Fibroblast of lung (primary cell): ENCODE measurements at regions not wholly inside any gene's neighbourhood (a gene's known extent, or its start where the extent isn't known, plus 50 kb on each side); places are given as distances from the start of the nearest gene placed in this dataset.

ENCODE experiments used
- EZH2 ChIP-seq: IDR thresholded peaks from 2 replicates; pipeline ENCODE4 v1.5.1; 2012; ENCODE audit warnings: low read length, control low read depth, mild to moderate bottlenecking; ENCODE audit errors: missing control alignments
- TF ChIP-seq, protein P1 (sequence below), 2 donors: IDR thresholded peaks in 1 of 2; conservative IDR thresholded peaks in 1 of 2; 1 replicate in 1 of 2; 2 replicates in 1 of 2; pipeline ENCODE4 v1.5.1; 2011 to 2012; ENCODE audit warnings: low read length in 2 of 2, control low read depth in 1 of 2, inconsistent platforms in 1 of 2, low read depth in 1 of 2, mild to moderate bottlenecking in 1 of 2

DNA sequence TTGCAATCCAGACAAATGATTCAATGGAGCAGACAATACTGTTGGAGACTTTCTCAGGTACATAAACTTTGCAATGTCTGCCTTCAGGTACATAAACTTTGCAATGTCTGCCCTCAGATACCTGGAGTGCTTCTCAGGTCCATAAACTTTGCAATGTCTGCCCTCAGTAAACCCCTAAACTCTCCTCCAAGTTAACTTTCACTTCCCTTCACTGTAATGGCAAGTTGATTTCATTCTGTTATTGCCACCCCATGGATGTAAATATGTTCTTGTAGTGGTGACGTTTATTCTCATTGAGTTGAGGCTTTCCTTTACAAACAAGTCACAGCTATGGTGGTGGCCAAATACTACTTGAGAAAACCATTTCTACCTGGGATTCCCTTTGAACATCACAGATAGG is 338.8 kb downstream of the EPM2A start:
- TF ChIP-seq, protein P1, sequence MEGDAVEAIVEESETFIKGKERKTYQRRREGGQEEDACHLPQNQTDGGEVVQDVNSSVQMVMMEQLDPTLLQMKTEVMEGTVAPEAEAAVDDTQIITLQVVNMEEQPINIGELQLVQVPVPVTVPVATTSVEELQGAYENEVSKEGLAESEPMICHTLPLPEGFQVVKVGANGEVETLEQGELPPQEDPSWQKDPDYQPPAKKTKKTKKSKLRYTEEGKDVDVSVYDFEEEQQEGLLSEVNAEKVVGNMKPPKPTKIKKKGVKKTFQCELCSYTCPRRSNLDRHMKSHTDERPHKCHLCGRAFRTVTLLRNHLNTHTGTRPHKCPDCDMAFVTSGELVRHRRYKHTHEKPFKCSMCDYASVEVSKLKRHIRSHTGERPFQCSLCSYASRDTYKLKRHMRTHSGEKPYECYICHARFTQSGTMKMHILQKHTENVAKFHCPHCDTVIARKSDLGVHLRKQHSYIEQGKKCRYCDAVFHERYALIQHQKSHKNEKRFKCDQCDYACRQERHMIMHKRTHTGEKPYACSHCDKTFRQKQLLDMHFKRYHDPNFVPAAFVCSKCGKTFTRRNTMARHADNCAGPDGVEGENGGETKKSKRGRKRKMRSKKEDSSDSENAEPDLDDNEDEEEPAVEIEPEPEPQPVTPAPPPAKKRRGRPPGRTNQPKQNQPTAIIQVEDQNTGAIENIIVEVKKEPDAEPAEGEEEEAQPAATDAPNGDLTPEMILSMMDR (conservative IDR thresholded peaks at IDR 0.05 in 1 of 2, IDR thresholded peaks at IDR 0.05 in 1 of 2; ENCODE audit: low read depth in 1 of 2, low read length in 2 of 2) = no peak
- no peak for TF ChIP-seq EZH2
